PC-3 (cell line): ENCODE measurements at regions not wholly inside any gene's neighbourhood (a gene's known extent, or its start where the extent isn't known, plus 50 kb on each side); places are given as distances from the start of the nearest gene placed in this dataset.

ENCODE experiments used
- ATAC-seq: fragments of 200-7000 bp; cut with Tn5 transposase; 2 replicates; pipeline ENCODE4 v1.9.1; 2020; ENCODE audit warnings: mild to moderate bottlenecking, moderate library complexity
- BruUV-seq: library from RNA; stranded (reverse); fragments of 400-500 nt; replicated peaks from 2 replicates; lab custom pipeline; 2021; lab: Mats Ljungman, UMichigan
- CTCF ChIA-PET: fragments of 300-600 bp; sonication (Branson Sonifier 250); formaldehyde crosslinking; loops from one replicate; lab custom pipeline; 2022; ENCODE audit warnings: antibody characterized with exemption; lab: Charles Lee
- POLR2A ChIA-PET: fragments of 300-600 bp; sonication (Branson Sonifier 250); formaldehyde crosslinking; loops from one replicate; lab custom pipeline; 2022; ENCODE audit warnings: antibody characterized with exemption; ENCODE audit not compliant: unreplicated experiment; lab: Charles Lee
- DNase-seq: peaks from one replicate; pipeline ENCODE4 v3.0.0-alpha.2; 2015
- H2AFZ ChIP-seq: fragments of 300-600 bp; sonication (generic); 2 replicates; pipeline ENCODE4 v1.6.0; 2016; ENCODE audit warnings: antibody characterized with exemption, low read length
- H3F3A ChIP-seq: fragments of 300-600 bp; sonication (generic); one replicate; pipeline ENCODE4 v1.6.0; 2017; ENCODE audit warnings: antibody characterized with exemption, low read length, control low read depth, mild to moderate bottlenecking; ENCODE audit not compliant: unreplicated experiment
- H3K27ac ChIP-seq: fragments of 300-600 bp; sonication (generic); 2 replicates; pipeline ENCODE4 v1.5.1; 2016; ENCODE audit warnings: mild to moderate bottlenecking, low read length
- H3K27me3 ChIP-seq: fragments of 300-600 bp; sonication (generic); 2 replicates; pipeline ENCODE4 v1.6.1; 2016; ENCODE audit warnings: low read length, mixed read lengths
- H3K36me3 ChIP-seq: fragments of 300-600 bp; sonication (generic); 2 replicates; pipeline ENCODE4 v1.6.1; 2016; ENCODE audit warnings: low read depth, mixed run types, low read length, mixed read lengths
- H3K4me1 ChIP-seq: fragments of 300-600 bp; sonication (generic); 2 replicates; pipeline ENCODE4 v1.5.1; 2016; ENCODE audit warnings: low read length; ENCODE audit not compliant: insufficient read depth
- H3K4me2 ChIP-seq: fragments of 300-600 bp; sonication (generic); 2 replicates; pipeline ENCODE4 v1.6.0; 2016; ENCODE audit warnings: low read length
- H3K4me3 ChIP-seq: fragments of 300-600 bp; sonication (generic); 2 replicates; pipeline ENCODE4 v1.5.1; 2016; ENCODE audit warnings: mild to moderate bottlenecking, low read length, mixed read lengths
- H3K79me2 ChIP-seq: fragments of 300-600 bp; sonication (generic); 2 replicates; pipeline ENCODE4 v1.6.1; 2017; ENCODE audit warnings: low read length, mixed read lengths
- H3K9ac ChIP-seq: fragments of 300-600 bp; sonication (generic); 2 replicates; pipeline ENCODE4 v1.6.0; 2016; ENCODE audit warnings: mild to moderate bottlenecking, low read length
- H3K9me2 ChIP-seq: fragments of 300-600 bp; sonication (generic); replicated peaks from 2 replicates; pipeline ENCODE4 v1.6.1; 2016; ENCODE audit warnings: mixed run types, low read length, mixed read lengths
- H3K9me3 ChIP-seq: fragments of 300-600 bp; sonication (generic); 2 replicates; pipeline ENCODE4 v1.6.1; 2016; ENCODE audit warnings: low read length, mixed read lengths
- H4K20me1 ChIP-seq: fragments of 300-600 bp; sonication (generic); 2 replicates; pipeline ENCODE4 v1.6.1; 2016; ENCODE audit warnings: low read length, mixed read lengths
- EZH2 ChIP-seq: fragments of 300-600 bp; sonication (generic); IDR thresholded peaks from one replicate; pipeline ENCODE4 v1.6.1; 2017; ENCODE audit warnings: antibody characterized with exemption, mild to moderate bottlenecking, low read length; ENCODE audit not compliant: unreplicated experiment
- EZH2phosphoT487 ChIP-seq: fragments of 300-600 bp; sonication (generic); IDR thresholded peaks from 2 replicates; pipeline ENCODE4 v1.6.1; 2018; ENCODE audit warnings: mild to moderate bottlenecking, antibody characterized with exemption, low read length, borderline replicate concordance
- intact Hi-C: fragments of 100-400 bp; cut with micrococcal nuclease; formaldehyde crosslinking; loops from 2 replicates; pipeline ENCODE4 v1.9.0; 2023
- TF ChIP-seq, protein P1 (sequence below): fragments of 300-600 bp; sonication (generic); conservative IDR thresholded peaks from 2 replicates; pipeline ENCODE4 v1.5.1; 2017; ENCODE audit warnings: antibody characterized with exemption, low read depth, mild to moderate bottlenecking, low read length

DNA sequence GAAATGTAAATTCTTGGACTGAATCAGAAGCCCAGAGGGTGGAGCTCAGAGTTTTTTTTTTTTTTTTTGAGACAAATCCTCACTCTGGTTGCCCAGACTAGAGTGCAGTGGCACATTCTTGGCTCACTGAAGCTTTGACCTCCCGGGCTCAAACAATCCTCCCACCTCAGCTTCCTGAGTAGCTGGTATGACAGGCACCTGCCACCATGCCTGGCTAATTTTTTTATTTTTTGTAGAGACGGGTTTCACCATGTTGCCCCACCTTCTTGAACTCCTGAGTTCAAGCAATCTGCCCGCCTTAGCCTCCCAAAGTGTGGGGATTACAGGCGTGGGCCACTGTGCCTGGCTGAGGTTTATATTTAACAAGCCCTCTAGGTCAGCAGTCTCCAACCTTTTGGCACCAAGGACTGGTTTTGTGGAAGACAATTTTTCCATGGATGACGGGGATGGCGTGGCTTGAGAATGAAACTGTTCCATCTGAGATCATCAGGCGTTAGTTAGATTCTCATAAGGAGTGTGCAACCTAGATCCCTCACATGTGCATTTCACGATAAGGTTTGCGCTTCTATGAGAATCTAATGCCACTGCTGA lies 76.7 kb downstream of the FHIP1A start:
- Histone ChIP-seq H3K27ac (no peak overlapping the region), H3K9me2 (no peaks in the 10 kb centered on the region), H3K4me1 (peaks cover 10% of the 10 kb centered on the region), H3K4me2 (no peak overlapping the region), H2AFZ (no peak overlapping the region), H3K9ac (no peak overlapping the region), H4K20me1 (no peaks in the 10 kb centered on the region), H3K79me2 (no peaks in the 10 kb centered on the region), H3K9me3 (no peaks in the 10 kb centered on the region), H3K36me3 (peaks cover 4% of the 10 kb centered on the region; the same call in 1 of the 2 replicates), H3F3A (no peaks in the 10 kb centered on the region), H3K27me3 (no peaks in the 10 kb centered on the region), H3K4me3 (no peak overlapping the region)
- DNase-seq = no peak
- ChIA-PET CTCF (no interaction called here), POLR2A (no interaction called here)
- no peak for ATAC-seq
- BruUV-seq = no TSS peak
- no peak for TF ChIP-seq EZH2phosphoT487
- TF ChIP-seq, protein P1, sequence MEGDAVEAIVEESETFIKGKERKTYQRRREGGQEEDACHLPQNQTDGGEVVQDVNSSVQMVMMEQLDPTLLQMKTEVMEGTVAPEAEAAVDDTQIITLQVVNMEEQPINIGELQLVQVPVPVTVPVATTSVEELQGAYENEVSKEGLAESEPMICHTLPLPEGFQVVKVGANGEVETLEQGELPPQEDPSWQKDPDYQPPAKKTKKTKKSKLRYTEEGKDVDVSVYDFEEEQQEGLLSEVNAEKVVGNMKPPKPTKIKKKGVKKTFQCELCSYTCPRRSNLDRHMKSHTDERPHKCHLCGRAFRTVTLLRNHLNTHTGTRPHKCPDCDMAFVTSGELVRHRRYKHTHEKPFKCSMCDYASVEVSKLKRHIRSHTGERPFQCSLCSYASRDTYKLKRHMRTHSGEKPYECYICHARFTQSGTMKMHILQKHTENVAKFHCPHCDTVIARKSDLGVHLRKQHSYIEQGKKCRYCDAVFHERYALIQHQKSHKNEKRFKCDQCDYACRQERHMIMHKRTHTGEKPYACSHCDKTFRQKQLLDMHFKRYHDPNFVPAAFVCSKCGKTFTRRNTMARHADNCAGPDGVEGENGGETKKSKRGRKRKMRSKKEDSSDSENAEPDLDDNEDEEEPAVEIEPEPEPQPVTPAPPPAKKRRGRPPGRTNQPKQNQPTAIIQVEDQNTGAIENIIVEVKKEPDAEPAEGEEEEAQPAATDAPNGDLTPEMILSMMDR = no peak
- TF ChIP-seq EZH2 = no peak
- intact Hi-C loops = no loop called here

DNA sequence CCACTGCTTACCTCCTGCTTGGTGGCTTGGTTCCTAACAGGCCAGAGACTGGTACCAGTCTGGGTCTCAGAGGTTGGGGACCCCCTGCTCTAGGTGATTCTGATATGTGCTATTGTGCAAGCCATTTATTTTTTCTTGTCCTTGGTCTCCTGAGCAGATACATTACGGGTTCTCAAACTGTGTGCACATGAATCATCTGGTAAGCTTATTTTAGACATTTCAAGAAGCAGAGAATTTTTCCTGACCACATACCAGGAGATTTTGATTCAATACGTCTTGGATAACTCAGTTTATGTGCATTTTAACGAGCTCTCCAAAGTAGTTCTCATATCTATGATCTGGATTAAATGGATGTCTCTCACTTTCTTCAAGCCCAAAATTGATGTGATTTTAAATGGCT lies 77.2 kb downstream of the FHIP1A start:
- POLR2A ChIA-PET = no interaction called here
- ATAC-seq = no peak
- no TSS peak for BruUV-seq

DNA sequence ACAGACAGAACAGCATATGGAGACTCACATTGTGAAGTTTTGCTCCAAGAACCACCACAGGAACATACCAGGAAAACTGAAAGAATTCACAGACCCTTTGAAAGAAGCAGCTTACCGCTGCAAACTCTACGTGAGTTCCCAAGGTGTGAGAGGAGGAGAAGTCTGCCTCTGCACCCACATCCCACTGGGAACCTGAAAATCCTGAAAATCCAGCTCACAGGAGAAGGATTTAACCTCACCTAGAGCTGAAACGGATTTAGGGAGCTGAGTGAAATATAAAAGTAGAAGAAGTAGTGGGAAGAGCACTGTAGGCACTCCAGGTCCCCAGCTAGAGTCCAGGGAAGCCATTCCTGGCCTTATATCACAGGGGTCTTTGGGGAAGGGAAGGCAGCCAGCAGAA lies 80.0 kb downstream of the FHIP1A start:
- TF ChIP-seq EZH2phosphoT487 (no peak), EZH2 (no peak)
- TF ChIP-seq, protein P1 = no peak
- no TSS peak for BruUV-seq
- Histone ChIP-seq H3K9me3 (no peaks in the 10 kb centered on the region), H3K36me3 (peaks cover 4% of the 10 kb centered on the region; the same call in 1 of the 2 replicates), H3K79me2 (no peaks in the 10 kb centered on the region), H3F3A (no peaks in the 10 kb centered on the region), H3K4me2 (no peak overlapping the region), H3K27me3 (no peaks in the 10 kb centered on the region), H3K27ac (no peak overlapping the region), H4K20me1 (no peaks in the 10 kb centered on the region), H3K9ac (no peak overlapping the region), H2AFZ (no peak overlapping the region), H3K4me1 (peaks cover 10% of the 10 kb centered on the region), H3K9me2 (no peaks in the 10 kb centered on the region), H3K4me3 (no peak overlapping the region)
- POLR2A ChIA-PET = no interaction called here
- no peak for DNase-seq
- CTCF ChIA-PET = no interaction called here
- no peak for ATAC-seq
- intact Hi-C loops = no loop called here

More for the DNA sequence above, 77.2 kb downstream of the FHIP1A start:
- H3K27me3 ChIP-seq = no peaks in the 10 kb centered on the region
- no peak overlapping the region for H3K27ac ChIP-seq
- no peaks in the 10 kb centered on the region for H4K20me1 ChIP-seq
- H3K9me2 ChIP-seq = no peaks in the 10 kb centered on the region
- no peak overlapping the region for H2AFZ ChIP-seq
- no peaks in the 10 kb centered on the region for H3F3A ChIP-seq
- peaks cover 10% of the 10 kb centered on the region for H3K4me1 ChIP-seq
- CTCF ChIA-PET = no interaction called here
- no peak for DNase-seq
- no peak overlapping the region for H3K4me2 ChIP-seq
- no peaks in the 10 kb centered on the region for H3K9me3 ChIP-seq
- no peak overlapping the region for H3K4me3 ChIP-seq
- TF ChIP-seq, protein P1 = no peak
- intact Hi-C loops = no loop called here
- H3K79me2 ChIP-seq = no peaks in the 10 kb centered on the region
- peaks cover 4% of the 10 kb centered on the region; the same call in 1 of the 2 replicates for H3K36me3 ChIP-seq
- H3K9ac ChIP-seq = no peak overlapping the region
